Stromal cell of bone marrow (primary cell): ENCODE measurements at regions not wholly inside any gene's neighbourhood (a gene's known extent, or its start where the extent isn't known, plus 50 kb on each side); places are given as distances from the start of the nearest gene placed in this dataset.
A peak's percentile ranks its signal among the peaks of the same experiment; 100 is the strongest.

ENCODE experiments used
- DNase-seq: peaks from one replicate; pipeline ENCODE4 v3.0.0-alpha.2; 2012; ENCODE audit warnings: low read depth

- no peak for DNase-seq
Measured at GRCh38 chrX:20863649-20864048, 510.6 kb upstream of the CNKSR2 start.

GRCh38 chrX:20861113-20861512 is 513.1 kb upstream of the CNKSR2 start:
- DNase-seq = no peak

- peak; percentile 28 for DNase-seq
Measured at GRCh38 chrX:20857746-20858145, 516.5 kb upstream of the CNKSR2 start.

GRCh38 chrX:20838477-20838876 is 535.7 kb upstream of the CNKSR2 start:
- DNase-seq = no peak

- DNase-seq = no peak
Measured at GRCh38 chrX:20829665-20830491, 544.3 kb upstream of the CNKSR2 start.

GRCh38 chrX:20825984-20826383 is 548.2 kb upstream of the CNKSR2 start:
- DNase-seq = no peak

GRCh38 chrX:20803971-20804370 is 537.3 kb upstream of the RPS6KA3 start:
- no peak for DNase-seq

- DNase-seq = no peak
Measured at GRCh38 chrX:20802036-20802435, 535.3 kb upstream of the RPS6KA3 start.

- no peak for DNase-seq
Measured at GRCh38 chrX:20796450-20796849, 529.7 kb upstream of the RPS6KA3 start.

- no peak for DNase-seq
Measured at GRCh38 chrX:20789103-20789502, 522.4 kb upstream of the RPS6KA3 start.

GRCh38 chrX:20767346-20767745 is 500.6 kb upstream of the RPS6KA3 start:
- no peak for DNase-seq

- no peak for DNase-seq
Measured at GRCh38 chrX:20756585-20756984, 489.9 kb upstream of the RPS6KA3 start.

- no peak for DNase-seq
Measured at GRCh38 chrX:20753076-20753475, 486.4 kb upstream of the RPS6KA3 start.

GRCh38 chrX:20746690-20747089 is 480.0 kb upstream of the RPS6KA3 start:
- no peak for DNase-seq

GRCh38 chrX:20743046-20743445 is 476.3 kb upstream of the RPS6KA3 start:
- no peak for DNase-seq

- DNase-seq = peak; percentile 6
Measured at GRCh38 chrX:20742106-20742505, 475.4 kb upstream of the RPS6KA3 start.

GRCh38 chrX:20740443-20740842 is 473.7 kb upstream of the RPS6KA3 start:
- no peak for DNase-seq

GRCh38 chrX:20739038-20739745 is 472.5 kb upstream of the RPS6KA3 start:
- no peak for DNase-seq

- peak; percentile 49 for DNase-seq
Measured at GRCh38 chrX:20729416-20729815, 462.7 kb upstream of the RPS6KA3 start.

GRCh38 chrX:20727447-20727846 is 460.7 kb upstream of the RPS6KA3 start:
- DNase-seq = no peak

GRCh38 chrX:20720954-20721626 is 454.4 kb upstream of the RPS6KA3 start:
- DNase-seq = no peak

- no peak for DNase-seq
Measured at GRCh38 chrX:20718592-20719380, 452.1 kb upstream of the RPS6KA3 start.
